ENCODE measurements at regions not wholly inside any gene's neighbourhood (a gene's known extent, or its start where the extent isn't known, plus 50 kb on each side); places are given as distances from the start of the nearest gene placed in this dataset.

DNA sequence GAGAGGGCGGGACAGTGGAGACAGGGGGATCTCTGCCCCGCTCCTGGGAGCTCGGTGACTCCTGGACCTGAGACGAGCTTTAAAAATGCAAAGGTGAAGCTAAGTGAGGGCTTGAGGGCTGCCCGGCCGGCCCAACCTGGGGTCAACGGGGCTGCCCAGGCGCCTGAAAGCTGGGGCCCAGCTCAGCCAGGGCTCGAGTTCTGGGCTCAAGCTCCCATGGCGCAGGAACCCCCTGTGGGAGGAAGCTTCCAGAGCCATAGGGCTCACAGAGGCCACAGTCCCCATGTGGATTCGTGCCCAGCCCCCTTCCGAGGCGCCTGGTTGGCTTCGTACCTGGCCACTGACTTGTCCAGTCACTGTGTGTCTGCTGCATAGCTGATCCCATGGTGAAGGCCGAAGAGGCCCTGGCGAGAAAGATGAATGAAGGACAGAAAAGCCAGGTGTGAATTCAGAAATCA lies 75.8 kb upstream of the GSE1 start:
- Mint-ChIP-seq H3K36me3 (ENCODE audit: low read depth, unreplicated experiment) (no peaks in the 10 kb centered on the region), H3K9me3 (ENCODE audit: unreplicated experiment) (no peaks in the 10 kb centered on the region), H3K27me3 (ENCODE audit: unreplicated experiment) (peaks cover 4% of the 10 kb centered on the region), H3K4me3 (ENCODE audit: unreplicated experiment) (no peak overlapping the region), H3K4me1 (ENCODE audit: unreplicated experiment) (peaks cover 25% of the 10 kb centered on the region), H3K27ac (ENCODE audit: unreplicated experiment) (no peak overlapping the region)
- TF ChIP-seq, protein P1, sequence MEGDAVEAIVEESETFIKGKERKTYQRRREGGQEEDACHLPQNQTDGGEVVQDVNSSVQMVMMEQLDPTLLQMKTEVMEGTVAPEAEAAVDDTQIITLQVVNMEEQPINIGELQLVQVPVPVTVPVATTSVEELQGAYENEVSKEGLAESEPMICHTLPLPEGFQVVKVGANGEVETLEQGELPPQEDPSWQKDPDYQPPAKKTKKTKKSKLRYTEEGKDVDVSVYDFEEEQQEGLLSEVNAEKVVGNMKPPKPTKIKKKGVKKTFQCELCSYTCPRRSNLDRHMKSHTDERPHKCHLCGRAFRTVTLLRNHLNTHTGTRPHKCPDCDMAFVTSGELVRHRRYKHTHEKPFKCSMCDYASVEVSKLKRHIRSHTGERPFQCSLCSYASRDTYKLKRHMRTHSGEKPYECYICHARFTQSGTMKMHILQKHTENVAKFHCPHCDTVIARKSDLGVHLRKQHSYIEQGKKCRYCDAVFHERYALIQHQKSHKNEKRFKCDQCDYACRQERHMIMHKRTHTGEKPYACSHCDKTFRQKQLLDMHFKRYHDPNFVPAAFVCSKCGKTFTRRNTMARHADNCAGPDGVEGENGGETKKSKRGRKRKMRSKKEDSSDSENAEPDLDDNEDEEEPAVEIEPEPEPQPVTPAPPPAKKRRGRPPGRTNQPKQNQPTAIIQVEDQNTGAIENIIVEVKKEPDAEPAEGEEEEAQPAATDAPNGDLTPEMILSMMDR (IDR thresholded peaks at IDR 0.05; ENCODE audit: unreplicated experiment), result no peak
- DNase-seq (ENCODE audit: low spot score), result no peak

DNA sequence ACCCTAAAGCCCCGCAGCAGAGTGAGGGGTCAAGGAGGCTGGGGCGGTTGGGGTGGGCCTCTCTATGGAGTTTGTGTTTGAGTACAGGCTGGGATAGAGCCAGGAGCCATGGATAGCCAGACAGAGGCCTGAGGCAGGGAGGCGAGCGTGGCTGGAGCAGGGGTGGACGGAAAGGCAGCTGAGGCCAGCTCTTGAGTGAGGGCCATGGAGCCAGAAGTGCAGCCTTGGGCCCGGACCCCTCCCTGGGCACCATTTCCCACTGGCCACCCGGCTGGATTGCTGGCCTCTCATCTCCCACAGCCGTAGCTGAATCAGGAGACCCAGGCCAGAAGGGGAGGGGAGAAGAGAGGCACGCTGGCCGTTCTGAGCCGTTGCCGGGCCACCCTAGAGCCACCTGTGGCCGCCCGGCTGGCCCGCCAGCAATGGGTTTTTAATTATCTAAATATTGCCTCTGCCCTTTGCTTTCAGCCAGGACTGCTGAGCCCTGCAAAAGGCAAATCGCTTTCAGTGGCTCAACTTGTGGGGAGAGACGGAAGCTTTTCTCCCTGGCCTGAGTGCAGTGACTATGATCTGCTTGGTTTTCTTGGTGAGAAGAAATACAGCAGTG lies 75.2 kb upstream of the GSE1 start:
- TF ChIP-seq, protein P1 (IDR thresholded peaks at IDR 0.05; ENCODE audit: unreplicated experiment), result no peak
- Mint-ChIP-seq H3K4me3 (ENCODE audit: unreplicated experiment) (no peak overlapping the region), H3K4me1 (ENCODE audit: unreplicated experiment) (peaks cover 25% of the 10 kb centered on the region), H3K27me3 (ENCODE audit: unreplicated experiment) (peaks cover 4% of the 10 kb centered on the region), H3K36me3 (ENCODE audit: low read depth, unreplicated experiment) (no peaks in the 10 kb centered on the region), H3K9me3 (ENCODE audit: unreplicated experiment) (no peaks in the 10 kb centered on the region), H3K27ac (ENCODE audit: unreplicated experiment) (no peak overlapping the region)
- DNase-seq (ENCODE audit: low spot score), result no peak

DNA sequence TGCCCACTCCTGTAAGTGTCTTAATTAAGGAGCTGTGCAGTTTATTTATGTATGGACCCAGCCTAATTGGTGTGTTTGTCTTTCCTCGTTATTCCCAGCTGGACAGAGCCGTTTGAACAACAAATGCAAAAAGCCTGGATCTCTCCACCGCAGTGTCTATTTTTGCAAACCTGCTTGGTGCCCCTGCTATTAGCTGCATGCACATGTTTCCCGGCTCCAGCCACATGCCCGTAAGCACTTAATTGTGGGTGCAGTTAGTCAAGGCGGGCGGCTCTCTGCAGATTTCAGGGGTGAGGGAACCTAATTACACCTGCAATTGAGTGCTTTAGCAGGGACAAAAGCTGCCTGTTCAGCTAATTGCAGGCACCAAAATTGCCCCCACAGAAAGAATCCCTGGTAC lies 74.0 kb upstream of the GSE1 start:
- H3K4me1 Mint-ChIP-seq (ENCODE audit: unreplicated experiment), result peaks cover 26% of the 10 kb centered on the region
- H3K4me3 Mint-ChIP-seq (ENCODE audit: unreplicated experiment), result no peak overlapping the region
- no peak for DNase-seq (ENCODE audit: low spot score)
- H3K27me3 Mint-ChIP-seq (ENCODE audit: unreplicated experiment), result peaks cover 4% of the 10 kb centered on the region
- TF ChIP-seq, protein P1 (IDR thresholded peaks at IDR 0.05; ENCODE audit: unreplicated experiment), result no peak
- peaks cover 1% of the 10 kb centered on the region for H3K36me3 Mint-ChIP-seq (ENCODE audit: low read depth, unreplicated experiment)
- no peak overlapping the region for H3K27ac Mint-ChIP-seq (ENCODE audit: unreplicated experiment)
- no peaks in the 10 kb centered on the region for H3K9me3 Mint-ChIP-seq (ENCODE audit: unreplicated experiment)

DNA sequence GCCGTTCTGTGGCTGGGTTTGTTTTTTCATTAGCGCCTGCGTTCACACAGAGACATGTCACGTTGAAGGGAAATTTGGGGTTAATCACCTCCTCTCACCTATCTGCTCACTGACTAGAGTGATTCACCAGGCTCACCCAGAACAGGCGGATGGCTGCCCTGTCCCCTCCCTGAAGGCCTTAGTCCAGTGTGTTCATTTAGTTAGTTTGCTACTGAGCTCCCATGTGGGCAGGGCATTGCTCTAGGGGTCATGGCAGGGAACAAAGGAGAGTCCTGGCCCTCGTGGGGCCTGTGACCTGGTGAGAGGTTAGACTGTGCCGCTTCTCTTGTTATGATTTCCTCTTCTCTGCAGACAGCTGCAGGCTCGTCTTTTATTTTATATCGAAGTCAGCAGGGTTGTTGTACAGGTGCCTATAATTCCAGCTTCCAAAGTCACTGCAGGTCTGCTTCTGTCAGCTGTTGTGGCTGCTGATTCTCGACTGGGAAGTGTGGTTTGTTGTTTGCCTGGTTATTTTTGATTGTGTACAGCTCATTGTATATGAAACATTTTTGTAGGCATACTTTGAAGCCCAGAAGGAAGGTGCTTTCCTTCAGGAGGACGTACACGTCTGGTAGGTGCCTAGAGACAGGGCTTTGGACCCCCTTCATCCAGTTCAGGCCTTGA lies 73.4 kb upstream of the GSE1 start:
- H3K27me3 Mint-ChIP-seq (ENCODE audit: unreplicated experiment), result peaks cover 6% of the 10 kb centered on the region
- H3K36me3 Mint-ChIP-seq (ENCODE audit: low read depth, unreplicated experiment), result peaks cover 4% of the 10 kb centered on the region
- peaks cover 26% of the 10 kb centered on the region for H3K4me1 Mint-ChIP-seq (ENCODE audit: unreplicated experiment)
- H3K27ac Mint-ChIP-seq (ENCODE audit: unreplicated experiment), result no peak overlapping the region
- H3K4me3 Mint-ChIP-seq (ENCODE audit: unreplicated experiment), result no peak overlapping the region
- H3K9me3 Mint-ChIP-seq (ENCODE audit: unreplicated experiment), result no peaks in the 10 kb centered on the region
- TF ChIP-seq, protein P1 (IDR thresholded peaks at IDR 0.05; ENCODE audit: unreplicated experiment), result no peak
- no peak for DNase-seq (ENCODE audit: low spot score)

DNA sequence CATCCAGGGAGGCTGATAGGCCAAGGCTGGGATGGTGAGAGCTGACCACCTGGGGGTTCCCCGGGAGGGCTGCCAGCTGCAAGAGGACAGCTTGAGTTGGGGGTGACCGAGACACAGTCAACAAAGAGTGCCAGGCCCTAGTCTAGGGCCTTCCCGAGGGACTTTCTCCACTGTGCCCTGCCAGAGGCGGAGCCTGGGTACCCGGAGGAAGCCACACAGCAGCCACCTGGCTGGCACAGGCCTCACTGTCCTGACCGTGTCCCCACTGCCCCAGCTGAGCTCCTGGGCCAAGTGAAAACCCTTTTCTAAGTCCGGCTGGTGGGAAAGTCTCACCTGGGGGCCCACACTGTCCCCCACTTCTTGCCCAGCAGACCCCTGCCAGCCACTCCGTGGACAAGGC lies 71.9 kb upstream of the GSE1 start:
- Mint-ChIP-seq H3K36me3 (ENCODE audit: low read depth, unreplicated experiment) (peaks cover 4% of the 10 kb centered on the region), H3K27ac (ENCODE audit: unreplicated experiment) (no peak overlapping the region), H3K9me3 (ENCODE audit: unreplicated experiment) (no peaks in the 10 kb centered on the region), H3K4me1 (ENCODE audit: unreplicated experiment) (peaks cover 15% of the 10 kb centered on the region), H3K4me3 (ENCODE audit: unreplicated experiment) (no peak overlapping the region), H3K27me3 (ENCODE audit: unreplicated experiment) (peaks cover 6% of the 10 kb centered on the region)
- DNase-seq (ENCODE audit: low spot score), result no peak
- TF ChIP-seq, protein P1 (IDR thresholded peaks at IDR 0.05; ENCODE audit: unreplicated experiment), result no peak

Measured in endothelial cell (in vitro differentiated cells).